ENCODE measurements at regions not wholly inside any gene's neighbourhood (a gene's known extent, or its start where the extent isn't known, plus 50 kb on each side); places are given as distances from the start of the nearest gene placed in this dataset.
A peak's percentile ranks its signal among the peaks of the same experiment; 100 is the strongest.

DNA sequence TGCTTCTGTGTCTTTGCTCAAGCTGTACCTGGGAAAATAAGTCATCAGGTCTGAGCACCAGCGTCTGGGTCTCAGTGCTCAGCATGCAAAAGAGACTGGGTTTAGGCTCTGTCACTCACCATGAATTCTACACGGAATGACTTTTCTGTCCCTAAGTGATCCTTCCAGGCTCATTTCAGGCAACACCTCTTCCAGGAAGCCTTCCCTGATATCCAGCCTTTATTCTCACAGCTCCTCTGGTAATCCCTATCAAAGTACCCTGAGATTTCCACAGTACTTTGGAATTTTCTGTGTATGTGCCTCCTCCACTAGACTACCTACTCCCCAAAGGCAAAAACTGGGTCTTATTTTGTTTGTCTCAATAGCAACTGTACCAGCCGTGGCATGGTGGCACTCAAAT, 92.7 kb upstream of the BOD1 start:
- TF ChIP-seq, protein P1, sequence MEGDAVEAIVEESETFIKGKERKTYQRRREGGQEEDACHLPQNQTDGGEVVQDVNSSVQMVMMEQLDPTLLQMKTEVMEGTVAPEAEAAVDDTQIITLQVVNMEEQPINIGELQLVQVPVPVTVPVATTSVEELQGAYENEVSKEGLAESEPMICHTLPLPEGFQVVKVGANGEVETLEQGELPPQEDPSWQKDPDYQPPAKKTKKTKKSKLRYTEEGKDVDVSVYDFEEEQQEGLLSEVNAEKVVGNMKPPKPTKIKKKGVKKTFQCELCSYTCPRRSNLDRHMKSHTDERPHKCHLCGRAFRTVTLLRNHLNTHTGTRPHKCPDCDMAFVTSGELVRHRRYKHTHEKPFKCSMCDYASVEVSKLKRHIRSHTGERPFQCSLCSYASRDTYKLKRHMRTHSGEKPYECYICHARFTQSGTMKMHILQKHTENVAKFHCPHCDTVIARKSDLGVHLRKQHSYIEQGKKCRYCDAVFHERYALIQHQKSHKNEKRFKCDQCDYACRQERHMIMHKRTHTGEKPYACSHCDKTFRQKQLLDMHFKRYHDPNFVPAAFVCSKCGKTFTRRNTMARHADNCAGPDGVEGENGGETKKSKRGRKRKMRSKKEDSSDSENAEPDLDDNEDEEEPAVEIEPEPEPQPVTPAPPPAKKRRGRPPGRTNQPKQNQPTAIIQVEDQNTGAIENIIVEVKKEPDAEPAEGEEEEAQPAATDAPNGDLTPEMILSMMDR (IDR thresholded peaks at IDR 0.05; ENCODE audit: low read depth, low read length): no peak
- no peak for DNase-seq (ENCODE audit: low read depth in 2 of 2)
- no peak overlapping the region for H3K4me3 ChIP-seq (replicated peaks in 1 of 2; ENCODE audit: low read depth in 2 of 2, low read length in 2 of 2)

DNA sequence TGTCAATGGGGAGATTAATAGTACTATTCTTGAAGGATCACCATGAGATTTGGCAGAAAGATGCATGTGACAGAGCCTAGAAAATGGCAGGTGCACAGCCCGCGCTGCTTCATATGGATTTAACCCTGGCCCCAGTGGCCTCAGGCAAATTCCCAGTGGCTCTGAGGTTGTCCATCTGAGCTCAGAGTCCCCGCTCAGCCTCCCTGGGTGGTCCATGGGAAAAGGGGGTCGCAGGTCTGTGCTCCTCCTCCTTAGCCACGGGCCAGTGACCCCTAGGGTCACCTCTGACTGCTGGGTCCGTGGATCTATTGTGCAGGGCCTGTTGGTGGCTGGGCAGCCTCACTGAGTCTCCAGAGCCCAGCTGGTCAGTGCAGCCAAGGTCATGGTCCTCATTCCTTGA, 93.3 kb upstream of the BOD1 start:
- no peak for DNase-seq (ENCODE audit: low read depth in 2 of 2)
- no peak overlapping the region for H3K4me3 ChIP-seq (replicated peaks in 1 of 2; ENCODE audit: low read depth in 2 of 2, low read length in 2 of 2)
- TF ChIP-seq, protein P1 (IDR thresholded peaks at IDR 0.05; ENCODE audit: low read depth, low read length): no peak

DNA sequence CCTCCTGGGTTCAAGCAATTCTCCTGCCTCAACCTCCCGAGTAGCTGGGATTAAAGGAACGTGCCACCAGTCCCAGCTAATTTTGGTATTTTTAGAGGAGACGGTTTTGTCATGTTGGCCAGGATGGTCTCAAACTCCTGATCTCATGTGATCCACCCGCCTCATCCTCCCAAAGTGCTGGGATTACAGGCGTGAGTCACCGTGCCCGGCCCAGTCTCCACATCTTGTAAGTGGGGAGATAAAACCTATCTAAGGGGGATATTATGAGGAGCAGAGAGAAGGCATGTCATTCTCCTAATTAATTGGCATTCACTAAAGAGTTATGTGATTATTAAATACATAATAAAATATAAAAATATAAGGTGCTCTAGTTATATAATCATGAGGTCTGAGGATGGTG, 94.1 kb upstream of the BOD1 start:
- TF ChIP-seq, protein P1 (IDR thresholded peaks at IDR 0.05; ENCODE audit: low read depth, low read length): no peak

DNA sequence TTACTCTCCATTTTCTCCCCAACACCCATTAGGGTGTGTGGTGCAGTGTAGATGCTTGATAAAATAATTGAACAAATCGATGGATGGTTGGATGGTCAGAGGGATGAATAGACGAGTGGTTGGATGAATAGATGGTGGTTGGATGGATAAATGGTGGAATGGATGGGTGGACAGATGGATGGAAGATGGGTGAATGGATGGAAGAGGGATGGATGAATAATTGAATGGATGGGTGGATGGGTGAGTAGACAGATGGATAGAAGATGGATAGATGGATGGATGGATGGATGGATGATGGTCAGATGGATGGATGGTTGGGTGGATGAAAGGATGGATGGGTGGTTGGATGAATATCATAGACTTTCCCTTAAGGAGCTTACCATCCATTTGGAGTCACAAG, 95.0 kb upstream of the BOD1 start:
- TF ChIP-seq, protein P1 (IDR thresholded peaks at IDR 0.05; ENCODE audit: low read depth, low read length): no peak
- no peak overlapping the region for H3K4me3 ChIP-seq (replicated peaks in 1 of 2; ENCODE audit: low read depth in 2 of 2, low read length in 2 of 2)
- DNase-seq (ENCODE audit: low read depth in 2 of 2): no peak

More for the DNA sequence above, 94.1 kb upstream of the BOD1 start:
- H3K4me3 ChIP-seq (replicated peaks in 1 of 2; ENCODE audit: low read depth in 2 of 2, low read length in 2 of 2): no peak overlapping the region
- DNase-seq (ENCODE audit: low read depth in 2 of 2): no peak

DNA sequence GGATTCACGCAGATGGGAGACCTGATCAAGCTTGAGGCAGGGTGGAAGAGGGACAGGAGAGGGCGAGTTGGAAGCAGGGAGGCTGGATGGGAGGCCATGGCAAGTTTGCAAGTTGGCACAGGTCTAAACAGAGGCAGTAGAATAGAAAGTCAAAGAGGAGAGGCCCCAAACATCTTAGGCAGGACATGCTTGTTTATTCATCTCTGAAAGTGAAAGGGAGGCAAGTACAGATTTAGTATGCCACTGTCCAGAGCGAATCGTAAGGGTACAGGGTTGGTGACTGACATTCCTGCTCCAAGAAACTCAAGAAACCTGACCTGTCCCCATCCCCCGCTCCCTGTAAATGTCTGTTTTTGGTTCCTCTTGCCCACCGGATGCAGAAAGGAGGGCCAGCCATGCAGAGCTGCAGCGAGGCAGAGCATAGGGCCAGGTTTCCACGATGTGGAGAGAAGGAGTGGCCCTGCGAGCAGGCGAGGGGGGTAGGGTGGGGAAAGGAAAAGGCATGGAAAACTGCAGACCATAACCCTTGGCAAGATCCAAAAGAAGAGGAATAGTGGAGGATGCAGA, 96.2 kb upstream of the BOD1 start:
- no peak overlapping the region for H3K4me3 ChIP-seq (replicated peaks in 1 of 2; ENCODE audit: low read depth in 2 of 2, low read length in 2 of 2)
- no peak for DNase-seq (ENCODE audit: low read depth in 2 of 2)
- TF ChIP-seq, protein P1 (IDR thresholded peaks at IDR 0.05; ENCODE audit: low read depth, low read length): no peak

DNA sequence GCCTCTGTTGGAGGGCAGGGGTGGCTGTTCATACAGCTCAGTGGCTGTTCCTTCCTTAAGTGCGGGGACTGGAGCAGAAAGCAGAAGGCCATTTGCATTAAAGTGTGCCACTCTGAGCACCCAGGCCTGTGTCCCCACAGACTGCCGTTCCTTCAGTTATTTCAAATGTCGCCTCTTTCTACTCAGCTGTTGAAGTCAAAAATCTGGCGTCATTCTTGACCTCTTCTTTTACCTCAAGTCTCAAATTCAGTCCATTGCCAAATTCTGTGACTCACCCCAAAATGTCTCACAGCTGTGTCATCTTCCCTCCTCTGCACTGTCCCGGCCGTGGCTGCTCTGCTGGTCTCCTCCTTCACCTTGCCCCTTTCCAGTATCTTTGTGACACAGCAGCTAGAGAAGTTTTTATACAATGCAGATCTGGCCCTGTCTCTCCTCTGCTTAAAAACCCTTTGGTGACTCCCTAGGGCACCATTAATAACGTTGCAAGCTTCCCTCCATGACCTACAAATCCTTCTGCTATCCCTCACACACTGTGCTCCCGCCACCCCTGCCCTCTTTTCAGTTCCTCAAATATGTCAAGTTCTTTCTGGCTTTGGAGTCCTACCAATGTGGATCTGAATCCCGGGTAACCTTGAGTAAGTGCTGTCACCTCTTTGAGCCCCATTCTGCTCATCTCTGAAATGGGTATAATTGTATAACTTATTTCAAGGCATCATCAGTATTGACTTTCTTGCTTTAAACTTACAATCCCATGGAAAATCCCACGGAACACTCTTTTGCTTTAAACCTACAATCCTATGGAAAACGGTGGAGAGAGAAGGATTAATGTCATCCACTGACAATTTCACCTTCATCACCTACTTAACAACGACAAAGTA, 98.3 kb upstream of the BOD1 start:
- DNase-seq (ENCODE audit: low read depth in 2 of 2): peak; percentile 69 to 96
- TF ChIP-seq, protein P1 (IDR thresholded peaks at IDR 0.05; ENCODE audit: low read depth, low read length): no peak
- no peak overlapping the region for H3K4me3 ChIP-seq (replicated peaks in 1 of 2; ENCODE audit: low read depth in 2 of 2, low read length in 2 of 2)
